ENCODE measurements at regions not wholly inside any gene's neighbourhood (a gene's known extent, or its start where the extent isn't known, plus 50 kb on each side); places are given as distances from the start of the nearest gene placed in this dataset.

- no peak for TF ChIP-seq EZH2 (IDR thresholded peaks at IDR 0.05; ENCODE audit: low read depth, low read length, severe bottlenecking)
- no peak for TF ChIP-seq CTBP2 (IDR thresholded peaks at IDR 0.05; ENCODE audit: borderline replicate concordance, insufficient read depth, insufficient read length, low read length)
- TF ChIP-seq POU5F1 (IDR thresholded peaks at IDR 0.05; ENCODE audit: low read depth, low read length): no peak
Observed at GRCh38 chr2:216803791-216804190, 56.1 kb downstream of the TNP1 start (continued).

All from H1 (cell line).